ENCODE measurements at regions not wholly inside any gene's neighbourhood (a gene's known extent, or its start where the extent isn't known, plus 50 kb on each side); places are given as distances from the start of the nearest gene placed in this dataset.

- H3K36me3 ChIP-seq (ENCODE audit: insufficient read depth), result no peaks in the 10 kb centered on the region
- no peak overlapping the region for H3K4me2 ChIP-seq
- H3K4me1 ChIP-seq (ENCODE audit: low read depth, poor library complexity, severe bottlenecking), result no peaks in the 10 kb centered on the region
- no peak overlapping the region for H2AFZ ChIP-seq (ENCODE audit: low read depth)
- TF ChIP-seq, protein P1, sequence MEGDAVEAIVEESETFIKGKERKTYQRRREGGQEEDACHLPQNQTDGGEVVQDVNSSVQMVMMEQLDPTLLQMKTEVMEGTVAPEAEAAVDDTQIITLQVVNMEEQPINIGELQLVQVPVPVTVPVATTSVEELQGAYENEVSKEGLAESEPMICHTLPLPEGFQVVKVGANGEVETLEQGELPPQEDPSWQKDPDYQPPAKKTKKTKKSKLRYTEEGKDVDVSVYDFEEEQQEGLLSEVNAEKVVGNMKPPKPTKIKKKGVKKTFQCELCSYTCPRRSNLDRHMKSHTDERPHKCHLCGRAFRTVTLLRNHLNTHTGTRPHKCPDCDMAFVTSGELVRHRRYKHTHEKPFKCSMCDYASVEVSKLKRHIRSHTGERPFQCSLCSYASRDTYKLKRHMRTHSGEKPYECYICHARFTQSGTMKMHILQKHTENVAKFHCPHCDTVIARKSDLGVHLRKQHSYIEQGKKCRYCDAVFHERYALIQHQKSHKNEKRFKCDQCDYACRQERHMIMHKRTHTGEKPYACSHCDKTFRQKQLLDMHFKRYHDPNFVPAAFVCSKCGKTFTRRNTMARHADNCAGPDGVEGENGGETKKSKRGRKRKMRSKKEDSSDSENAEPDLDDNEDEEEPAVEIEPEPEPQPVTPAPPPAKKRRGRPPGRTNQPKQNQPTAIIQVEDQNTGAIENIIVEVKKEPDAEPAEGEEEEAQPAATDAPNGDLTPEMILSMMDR (conservative IDR thresholded peaks at IDR 0.05; ENCODE audit: low read depth, low read length), result no peak
- H3K27me3 ChIP-seq (ENCODE audit: insufficient read depth, low read depth), result no peaks in the 10 kb centered on the region
- no peaks in the 10 kb centered on the region for H3K79me2 ChIP-seq (ENCODE audit: insufficient read depth, low read depth)
- H3K9ac ChIP-seq, result no peak overlapping the region
- no peak overlapping the region for H3K4me3 ChIP-seq (IDR thresholded peaks at IDR 0.05; ENCODE audit: insufficient read depth, low read depth, low read length)
- no peak overlapping the region for H3K27ac ChIP-seq
- no peaks in the 10 kb centered on the region for H4K20me1 ChIP-seq (ENCODE audit: insufficient read depth)
Observed at GRCh38 chr4:41331224-41331623, 74.5 kb downstream of the UCHL1 start.

DNA sequence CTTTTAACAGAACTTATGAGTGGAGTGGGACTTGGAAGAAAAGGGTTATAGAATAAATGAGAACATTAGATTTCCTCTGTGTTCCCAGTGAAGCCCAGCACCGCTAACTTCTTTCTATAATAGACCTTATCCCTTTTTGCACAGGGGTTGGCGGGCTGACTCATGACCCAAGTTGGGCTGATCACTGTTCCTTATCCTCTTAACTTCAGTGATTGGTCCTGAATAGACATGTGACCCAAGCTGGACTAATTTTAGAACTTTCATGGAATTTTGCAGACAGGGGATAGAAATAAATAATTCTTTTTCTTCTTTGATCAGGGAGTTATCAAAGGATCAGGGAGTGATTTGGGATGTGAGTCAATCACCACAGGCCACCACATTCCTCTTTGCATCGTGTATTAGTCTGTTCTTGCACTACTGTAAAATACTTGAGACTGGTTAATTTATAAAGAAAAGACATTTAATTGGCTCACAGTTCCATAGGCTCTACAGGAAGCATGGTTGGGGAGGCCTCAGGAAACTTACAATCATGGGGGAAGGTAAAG lies 75.9 kb downstream of the UCHL1 start:
- Histone ChIP-seq H4K20me1 (ENCODE audit: insufficient read depth) (no peaks in the 10 kb centered on the region), H3K79me2 (ENCODE audit: insufficient read depth, low read depth) (no peaks in the 10 kb centered on the region), H3K4me3 (IDR thresholded peaks at IDR 0.05; ENCODE audit: insufficient read depth, low read depth, low read length) (no peak overlapping the region), H3K4me2 (no peak overlapping the region), H3K9ac (no peak overlapping the region), H3K4me1 (ENCODE audit: low read depth, poor library complexity, severe bottlenecking) (no peaks in the 10 kb centered on the region), H2AFZ (ENCODE audit: low read depth) (no peak overlapping the region), H3K27ac (no peak overlapping the region), H3K36me3 (ENCODE audit: insufficient read depth) (no peaks in the 10 kb centered on the region), H3K27me3 (ENCODE audit: insufficient read depth, low read depth) (no peaks in the 10 kb centered on the region)
- TF ChIP-seq, protein P1 (conservative IDR thresholded peaks at IDR 0.05; ENCODE audit: low read depth, low read length), result no peak

DNA sequence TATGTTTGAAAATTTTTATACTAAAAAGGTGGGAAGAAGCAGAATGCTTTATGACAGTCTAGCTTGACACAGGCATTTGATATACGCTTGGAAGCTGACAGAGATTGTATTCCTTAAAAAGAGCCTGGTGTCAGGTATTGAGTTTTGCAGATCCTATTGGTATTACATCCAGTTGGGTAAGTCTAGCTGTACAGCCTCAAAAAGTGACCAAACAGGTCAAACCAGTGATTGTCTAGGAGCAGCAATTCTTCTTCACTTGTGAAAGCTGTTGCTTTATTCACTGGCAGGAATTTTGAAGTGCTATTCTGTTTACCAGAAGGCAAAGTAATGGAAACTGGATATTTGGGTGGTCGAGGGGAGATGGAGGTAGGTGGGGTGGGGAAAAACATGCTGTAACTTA lies 77.5 kb downstream of the UCHL1 start:
- H3K79me2 ChIP-seq (ENCODE audit: insufficient read depth, low read depth), result no peaks in the 10 kb centered on the region
- TF ChIP-seq, protein P1 (conservative IDR thresholded peaks at IDR 0.05; ENCODE audit: low read depth, low read length), result no peak
- H3K4me2 ChIP-seq, result no peak overlapping the region
- no peak overlapping the region for H3K27ac ChIP-seq
- no peaks in the 10 kb centered on the region for H3K4me1 ChIP-seq (ENCODE audit: low read depth, poor library complexity, severe bottlenecking)
- no peak overlapping the region for H3K9ac ChIP-seq
- H4K20me1 ChIP-seq (ENCODE audit: insufficient read depth), result no peaks in the 10 kb centered on the region
- H3K36me3 ChIP-seq (ENCODE audit: insufficient read depth), result no peaks in the 10 kb centered on the region
- H3K27me3 ChIP-seq (ENCODE audit: insufficient read depth, low read depth), result no peaks in the 10 kb centered on the region
- H2AFZ ChIP-seq (ENCODE audit: low read depth), result no peak overlapping the region
- no peak overlapping the region for H3K4me3 ChIP-seq (IDR thresholded peaks at IDR 0.05; ENCODE audit: insufficient read depth, low read depth, low read length)

DNA sequence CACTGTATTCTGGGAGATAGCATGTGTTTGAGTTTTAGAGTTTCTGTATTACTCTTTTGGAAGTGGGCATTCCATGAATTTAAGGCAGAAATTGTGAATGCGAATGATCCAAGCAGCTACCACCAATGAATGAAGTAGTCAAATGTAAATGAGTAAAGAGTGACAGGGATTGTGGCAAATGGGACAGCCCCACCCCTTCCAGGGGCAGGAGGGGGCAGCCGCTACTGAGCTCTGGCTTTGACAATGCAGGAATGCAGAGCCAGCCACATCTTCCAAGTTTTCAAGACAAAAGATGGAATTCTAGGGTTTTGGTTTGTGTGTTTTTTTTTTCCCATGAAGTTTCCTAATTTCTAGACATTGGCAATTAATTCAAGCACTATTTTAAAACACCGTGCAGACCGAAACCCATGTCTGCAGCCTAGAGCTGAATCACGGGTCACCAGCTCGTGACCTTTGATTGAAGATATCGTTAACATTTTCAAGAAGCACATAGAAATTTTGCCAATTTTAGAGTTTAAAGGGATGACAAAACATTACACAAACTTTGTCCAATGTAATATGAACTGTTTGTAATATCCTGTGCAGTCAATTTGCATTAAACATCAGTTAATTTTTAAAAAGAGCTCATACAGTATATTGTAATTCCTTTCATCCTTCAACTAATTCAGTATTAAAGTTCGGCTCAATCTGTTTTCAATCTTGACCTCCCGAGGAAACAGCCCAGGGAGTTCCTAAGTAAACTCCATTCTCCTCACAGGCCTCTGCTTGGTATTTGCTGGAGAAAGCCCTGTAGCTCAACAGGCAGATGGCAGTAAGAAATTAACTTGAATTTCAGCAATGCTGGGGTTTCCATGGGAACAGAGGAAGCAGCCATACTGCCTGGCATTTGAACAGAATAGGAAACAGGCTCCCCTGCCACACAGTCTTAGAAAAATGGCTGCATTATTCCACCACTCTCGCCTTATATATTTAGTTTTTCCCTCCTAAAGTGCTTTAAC lies 83.4 kb downstream of the UCHL1 start:
- Histone ChIP-seq H3K9ac (no peak overlapping the region), H4K20me1 (ENCODE audit: insufficient read depth) (no peaks in the 10 kb centered on the region), H3K4me3 (IDR thresholded peaks at IDR 0.05; ENCODE audit: insufficient read depth, low read depth, low read length) (no peak overlapping the region), H3K4me2 (no peak overlapping the region), H3K36me3 (ENCODE audit: insufficient read depth) (no peaks in the 10 kb centered on the region), H2AFZ (ENCODE audit: low read depth) (no peak overlapping the region), H3K79me2 (ENCODE audit: insufficient read depth, low read depth) (no peaks in the 10 kb centered on the region), H3K4me1 (ENCODE audit: low read depth, poor library complexity, severe bottlenecking) (no peaks in the 10 kb centered on the region), H3K27ac (no peak overlapping the region), H3K27me3 (ENCODE audit: insufficient read depth, low read depth) (no peaks in the 10 kb centered on the region)
- TF ChIP-seq, protein P1 (conservative IDR thresholded peaks at IDR 0.05; ENCODE audit: low read depth, low read length), result no peak

Data from KMS-11 (cell line).